ENCODE measurements at regions not wholly inside any gene's neighbourhood (a gene's known extent, or its start where the extent isn't known, plus 50 kb on each side); places are given as distances from the start of the nearest gene placed in this dataset.

GRCh38 chr15:98207928-98208327 is 247.4 kb downstream of the ARRDC4 start:
- Mint-ChIP-seq H3K9me3 (no peaks in the 10 kb centered on the region), H3K36me3 (ENCODE audit: low read depth) (no peaks in the 10 kb centered on the region), H3K4me1 (ENCODE audit: low read depth) (no peaks in the 10 kb centered on the region), H3K27me3 (ENCODE audit: insufficient read depth) (peaks cover 2% of the 10 kb centered on the region; the same call in 1 of the 2 replicates), H3K27ac (no peak overlapping the region), H3K4me3 (no peak overlapping the region)
- DNase-seq, result no peak
- no peak for TF ChIP-seq CTCF (IDR thresholded peaks at IDR 0.05)

- no peak for DNase-seq
- H3K27me3 Mint-ChIP-seq (ENCODE audit: insufficient read depth), result peaks cover 4% of the 10 kb centered on the region
- H3K4me3 Mint-ChIP-seq, result no peak overlapping the region
- no peak for TF ChIP-seq CTCF (IDR thresholded peaks at IDR 0.05)
- H3K4me1 Mint-ChIP-seq (ENCODE audit: low read depth), result no peaks in the 10 kb centered on the region
- no peak overlapping the region for H3K27ac Mint-ChIP-seq
- H3K9me3 Mint-ChIP-seq, result no peaks in the 10 kb centered on the region; the same call in 1 of the 2 replicates
- H3K36me3 Mint-ChIP-seq (ENCODE audit: low read depth), result no peaks in the 10 kb centered on the region
Observed at GRCh38 chr15:98213346-98213979, 253.0 kb downstream of the ARRDC4 start.

GRCh38 chr15:98216166-98216565 is 255.7 kb downstream of the ARRDC4 start:
- TF ChIP-seq CTCF (IDR thresholded peaks at IDR 0.05), result no peak
- no peaks in the 10 kb centered on the region for H3K4me1 Mint-ChIP-seq (ENCODE audit: low read depth)
- H3K4me3 Mint-ChIP-seq, result no peak overlapping the region
- no peaks in the 10 kb centered on the region; the same call in none of the 2 replicates for H3K9me3 Mint-ChIP-seq
- H3K27ac Mint-ChIP-seq, result no peak overlapping the region
- H3K27me3 Mint-ChIP-seq (ENCODE audit: insufficient read depth), result peaks cover 4% of the 10 kb centered on the region
- DNase-seq, result no peak
- no peaks in the 10 kb centered on the region for H3K36me3 Mint-ChIP-seq (ENCODE audit: low read depth)

GRCh38 chr15:98217356-98217755 is 256.9 kb downstream of the ARRDC4 start:
- no peak overlapping the region for H3K4me3 Mint-ChIP-seq
- no peaks in the 10 kb centered on the region for H3K36me3 Mint-ChIP-seq (ENCODE audit: low read depth)
- no peaks in the 10 kb centered on the region for H3K4me1 Mint-ChIP-seq (ENCODE audit: low read depth)
- H3K27me3 Mint-ChIP-seq (ENCODE audit: insufficient read depth), result peaks cover 4% of the 10 kb centered on the region
- no peak for DNase-seq
- no peak for TF ChIP-seq CTCF (IDR thresholded peaks at IDR 0.05)
- no peaks in the 10 kb centered on the region; the same call in none of the 2 replicates for H3K9me3 Mint-ChIP-seq
- H3K27ac Mint-ChIP-seq, result no peak overlapping the region

- no peak for DNase-seq
- no peak for TF ChIP-seq CTCF (IDR thresholded peaks at IDR 0.05)
- no peak overlapping the region for H3K4me3 Mint-ChIP-seq
- H3K27me3 Mint-ChIP-seq (ENCODE audit: insufficient read depth), result peaks cover 4% of the 10 kb centered on the region
- H3K27ac Mint-ChIP-seq, result no peak overlapping the region
- no peaks in the 10 kb centered on the region; the same call in none of the 2 replicates for H3K9me3 Mint-ChIP-seq
- H3K4me1 Mint-ChIP-seq (ENCODE audit: low read depth), result no peaks in the 10 kb centered on the region
- no peaks in the 10 kb centered on the region for H3K36me3 Mint-ChIP-seq (ENCODE audit: low read depth)
Observed at GRCh38 chr15:98221144-98221543, 260.6 kb downstream of the ARRDC4 start.

All from HFFc6 (cell line).